IPS-20b (cell line): ENCODE measurements at regions not wholly inside any gene's neighbourhood (a gene's known extent, or its start where the extent isn't known, plus 50 kb on each side); places are given as distances from the start of the nearest gene placed in this dataset.
"Not testable (repeated sequence)": the region's sequence is repeated elsewhere in the genome, so short reads cannot be mapped to it uniquely, and the experiment has no call there.

Experiments used
- H3K27ac ChIP-seq: one replicate; pipeline ENCODE4 v1.5.1; 2013; ENCODE audit warnings: low read length
- H3K27me3 ChIP-seq: 2 replicates; pipeline ENCODE4 v1.6.1; 2013; ENCODE audit warnings: mild to moderate bottlenecking, low read length, inconsistent platforms; ENCODE audit not compliant: insufficient read depth
- H3K36me3 ChIP-seq: 2 replicates; pipeline ENCODE4 v1.6.1; 2013; ENCODE audit warnings: low read depth, mild to moderate bottlenecking, inconsistent platforms, low read length, moderate library complexity; ENCODE audit not compliant: insufficient read depth
- H3K4me1 ChIP-seq: 2 replicates; pipeline ENCODE4 v1.6.1; 2013; ENCODE audit warnings: mild to moderate bottlenecking, control low read depth, inconsistent platforms, low read length, moderate library complexity; ENCODE audit not compliant: insufficient read depth
- H3K4me3 ChIP-seq: 2 replicates; pipeline ENCODE4 v1.5.1; 2013; ENCODE audit warnings: mild to moderate bottlenecking, low read length, inconsistent platforms
- H3K9ac ChIP-seq: 2 replicates; pipeline ENCODE4 v1.6.1; 2013; ENCODE audit warnings: low read depth, mild to moderate bottlenecking, inconsistent platforms, low read length, moderate library complexity
- H3K9me3 ChIP-seq: 2 replicates; pipeline ENCODE4 v1.6.1; 2013; ENCODE audit warnings: mild to moderate bottlenecking, low read depth, low read length, inconsistent platforms; ENCODE audit not compliant: insufficient read depth

DNA sequence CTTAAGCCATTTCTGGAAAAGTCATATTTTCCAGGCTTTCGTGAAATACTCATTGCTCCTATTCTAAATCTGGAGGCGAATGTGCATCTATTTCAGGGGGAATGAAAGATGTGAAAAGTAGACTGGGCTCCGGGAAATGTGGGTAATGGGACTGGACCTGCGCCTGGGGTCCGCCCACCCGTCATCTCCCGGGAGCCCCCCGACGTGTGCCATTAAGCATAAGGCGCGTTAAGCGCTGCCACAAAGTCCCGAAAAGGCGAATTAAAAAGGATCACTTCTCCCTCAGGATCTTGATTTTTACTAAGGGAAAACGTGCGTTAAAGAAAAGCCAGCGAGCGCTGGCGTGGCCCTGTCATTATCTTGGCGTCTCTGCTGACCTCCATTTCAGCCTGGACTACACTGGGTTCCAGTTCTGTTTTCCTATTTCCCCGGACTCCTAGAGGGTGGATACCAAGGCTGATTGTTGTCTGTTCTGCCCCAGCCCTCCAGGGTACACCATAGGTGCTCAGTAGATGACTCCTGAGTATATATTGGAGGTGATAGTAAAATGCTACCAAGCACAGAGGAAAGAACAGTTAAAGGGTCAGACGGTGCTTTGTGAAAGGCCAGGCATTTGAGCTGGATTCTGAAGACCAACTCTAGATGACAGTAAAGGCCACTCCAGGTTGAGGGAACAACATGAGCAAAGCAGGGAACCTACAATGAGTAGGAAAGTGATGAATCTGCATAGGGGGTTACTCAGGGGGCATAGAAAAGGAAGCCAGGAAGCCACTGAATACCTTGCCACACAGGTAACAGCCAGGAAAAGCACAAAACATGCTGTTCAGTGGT is 89.2 kb upstream of the ARID1B start:
- peaks cover 7% of the 10 kb centered on the region; the same call in 1 of the 2 replicates for H3K27me3 ChIP-seq
- no peaks in the 10 kb centered on the region for H3K36me3 ChIP-seq
- no peaks in the 10 kb centered on the region for H3K9me3 ChIP-seq
- peaks cover 10% of the 10 kb centered on the region; the same call in 1 of the 2 replicates for H3K4me1 ChIP-seq
- H3K27ac ChIP-seq = no peak overlapping the region
- peak overlapping the region; percentile 90 for H3K4me3 ChIP-seq
- H3K9ac ChIP-seq = peak overlapping the region; percentile 68; the same call in 1 of the 2 replicates

DNA sequence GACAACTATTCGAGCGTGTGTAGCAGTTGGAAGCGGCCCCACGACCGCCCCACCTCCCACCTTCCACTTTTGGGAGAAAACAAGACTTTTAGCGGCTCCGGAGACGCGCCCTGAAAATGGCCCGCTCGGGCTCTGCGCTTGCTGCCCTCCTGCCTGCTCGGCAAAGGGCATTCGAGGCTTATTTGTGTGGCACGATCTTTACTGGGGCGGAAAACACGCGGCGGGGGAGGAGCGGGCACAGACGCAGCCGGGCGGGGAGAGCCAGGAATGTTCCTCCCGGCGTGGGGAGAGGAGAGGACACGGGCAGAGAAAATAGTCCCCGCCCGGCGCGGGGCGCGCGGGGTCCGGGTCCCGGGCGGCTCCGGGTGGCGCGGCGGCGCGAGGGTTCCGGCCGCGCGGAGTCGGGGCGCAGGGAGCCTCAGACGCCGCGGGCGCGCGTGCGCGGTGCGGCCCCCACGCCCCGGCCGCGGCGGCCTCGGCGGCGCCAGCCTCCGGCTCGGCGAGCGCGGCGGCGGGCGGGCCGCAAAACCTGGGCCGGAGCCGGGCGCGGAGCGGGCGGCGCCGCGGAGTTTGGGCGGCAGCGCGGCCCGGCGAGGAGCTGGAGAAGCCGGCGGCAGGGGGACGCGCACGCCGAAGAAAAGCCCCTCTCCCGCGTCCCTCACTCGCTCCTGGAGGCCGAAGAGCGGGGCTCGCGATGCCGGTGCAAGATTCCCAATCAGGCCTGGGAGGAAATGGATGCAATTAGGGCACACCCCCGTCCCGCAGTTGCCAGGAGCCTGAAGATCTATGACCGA is 90.0 kb upstream of the ARID1B start:
- peak overlapping the region; percentile 3 for H3K27ac ChIP-seq
- peaks cover 7% of the 10 kb centered on the region; the same call in 1 of the 2 replicates for H3K27me3 ChIP-seq
- peak overlapping the region; percentile 91 for H3K9ac ChIP-seq
- H3K4me3 ChIP-seq = peak overlapping the region; percentile 90
- no peaks in the 10 kb centered on the region for H3K9me3 ChIP-seq
- H3K36me3 ChIP-seq = no peaks in the 10 kb centered on the region
- peaks cover 10% of the 10 kb centered on the region; the same call in 1 of the 2 replicates for H3K4me1 ChIP-seq

GRCh38 chr6:156686301-156686994 is 90.7 kb upstream of the ARID1B start:
- Histone ChIP-seq H3K36me3 (no peaks in the 10 kb centered on the region), H3K27ac (peak overlapping the region; percentile 3), H3K4me3 (peak overlapping the region; percentile 72), H3K4me1 (peaks cover 10% of the 10 kb centered on the region; the same call in 1 of the 2 replicates), H3K9ac (peak overlapping the region; percentile 91), H3K9me3 (no peaks in the 10 kb centered on the region), H3K27me3 (peaks cover 7% of the 10 kb centered on the region; the same call in 1 of the 2 replicates)

GRCh38 chr6:156685823-156686222 is 91.4 kb upstream of the ARID1B start:
- no peak overlapping the region for H3K27ac ChIP-seq
- H3K4me3 ChIP-seq = peak overlapping the region; percentile 72

DNA sequence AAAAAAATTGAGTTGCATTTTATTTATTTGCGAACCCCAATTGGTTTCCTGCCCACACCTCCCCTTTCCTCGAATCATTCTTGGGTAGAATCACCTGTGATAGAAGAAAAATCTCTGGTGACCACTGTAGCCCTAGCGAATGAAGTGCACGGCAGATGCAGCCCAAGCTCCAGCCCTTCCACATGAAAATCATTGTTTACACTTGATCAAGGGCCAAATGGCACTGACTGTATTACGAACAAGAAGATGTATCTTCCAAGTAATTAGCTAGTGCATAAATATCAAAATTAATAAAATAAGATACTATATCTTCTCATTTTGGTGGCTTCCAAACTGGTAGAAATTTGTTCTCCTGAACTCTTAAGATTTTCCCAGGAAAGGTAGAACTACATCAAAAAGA is 93.4 kb upstream of the ARID1B start:
- H3K27me3 ChIP-seq = peaks cover 7% of the 10 kb centered on the region; the same call in 1 of the 2 replicates
- no peak overlapping the region for H3K27ac ChIP-seq
- H3K4me3 ChIP-seq = no peak overlapping the region
- no peak overlapping the region for H3K9ac ChIP-seq
- H3K4me1 ChIP-seq = peaks cover 10% of the 10 kb centered on the region; the same call in 1 of the 2 replicates
- no peaks in the 10 kb centered on the region for H3K9me3 ChIP-seq
- H3K36me3 ChIP-seq = no peaks in the 10 kb centered on the region

More at GRCh38 chr6:156685823-156686222, 91.4 kb upstream of the ARID1B start:
- Histone ChIP-seq H3K9ac (peak overlapping the region; percentile 91; the same call in 1 of the 2 replicates), H3K27me3 (peaks cover 7% of the 10 kb centered on the region; the same call in 1 of the 2 replicates), H3K36me3 (no peaks in the 10 kb centered on the region), H3K4me1 (peaks cover 10% of the 10 kb centered on the region; the same call in 1 of the 2 replicates), H3K9me3 (no peaks in the 10 kb centered on the region)

DNA sequence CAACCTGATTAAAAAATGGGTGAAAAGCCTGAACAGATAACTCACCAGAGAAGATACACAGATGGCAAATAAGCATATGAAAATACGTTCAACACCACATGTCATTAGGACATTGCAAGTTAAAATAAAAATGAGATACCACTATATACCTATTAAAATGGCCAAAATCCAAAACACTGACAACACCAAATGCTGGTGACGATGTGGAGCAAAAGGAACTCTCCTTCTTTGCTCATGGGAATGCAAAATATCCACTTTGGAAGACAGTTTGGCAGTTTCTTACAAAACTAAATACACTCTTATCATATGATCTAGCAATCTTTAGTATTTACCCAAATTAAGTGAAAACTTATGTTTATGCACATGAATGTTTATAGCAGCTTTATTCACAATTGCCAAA is 100.5 kb upstream of the ARID1B start:
- Histone ChIP-seq H3K27ac (no peak overlapping the region), H3K4me3 (no peak overlapping the region), H3K36me3 (no peaks in the 10 kb centered on the region)

GRCh38 chr6:156674197-156674596 is 103.0 kb upstream of the ARID1B start:
- Histone ChIP-seq H3K27ac (no peak overlapping the region), H3K9ac (no peak overlapping the region), H3K4me1 (no peaks in the 10 kb centered on the region)

More for the DNA sequence above, 100.5 kb upstream of the ARID1B start:
- Histone ChIP-seq H3K9ac (no peak overlapping the region), H3K27me3 (no peaks in the 10 kb centered on the region), H3K9me3 (peaks cover 13% of the 10 kb centered on the region), H3K4me1 (no peaks in the 10 kb centered on the region)

DNA sequence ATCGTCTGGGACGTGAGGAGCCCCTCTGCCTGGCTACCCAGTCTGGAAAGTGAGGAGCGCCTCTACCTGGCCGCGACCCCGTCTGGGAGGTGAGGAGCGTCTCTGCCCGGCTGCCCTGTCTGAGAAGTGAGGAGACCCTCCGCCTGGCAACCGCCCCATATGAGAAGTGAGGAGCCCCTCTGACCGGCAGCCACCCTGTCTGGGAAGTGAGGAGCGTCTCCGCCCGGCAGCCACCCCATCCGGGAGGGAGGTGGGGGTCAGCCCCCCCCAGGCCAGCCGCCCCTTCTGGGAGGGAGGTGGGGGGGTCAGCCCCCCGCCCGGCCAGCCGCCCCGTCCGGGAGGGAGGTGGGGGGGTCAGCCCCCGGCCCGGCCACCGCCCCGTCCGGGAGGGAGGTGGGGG is 107.1 kb upstream of the ARID1B start:
- H3K36me3 ChIP-seq, H3K27ac ChIP-seq, H3K9ac ChIP-seq, H3K27me3 ChIP-seq, H3K4me3 ChIP-seq, H3K4me1 ChIP-seq, H3K9me3 ChIP-seq: not testable (repeated sequence)

More at GRCh38 chr6:156674197-156674596, 103.0 kb upstream of the ARID1B start:
- H3K9me3 ChIP-seq = peaks cover 13% of the 10 kb centered on the region
- H3K4me3 ChIP-seq = no peak overlapping the region
- H3K36me3 ChIP-seq = no peaks in the 10 kb centered on the region
- H3K27me3 ChIP-seq = no peaks in the 10 kb centered on the region

- Histone ChIP-seq H3K9me3 (no peaks in the 10 kb centered on the region), H3K27ac (no peak overlapping the region), H3K9ac (no peak overlapping the region), H3K36me3 (no peaks in the 10 kb centered on the region), H3K4me3 (no peak overlapping the region), H3K27me3 (no peaks in the 10 kb centered on the region), H3K4me1 (peaks cover 15% of the 10 kb centered on the region; the same call in 1 of the 2 replicates)
Measured at GRCh38 chr6:156662025-156662445, 115.1 kb upstream of the ARID1B start.

- no peak overlapping the region for H3K9ac ChIP-seq
- H3K27me3 ChIP-seq = no peaks in the 10 kb centered on the region
- no peaks in the 10 kb centered on the region for H3K9me3 ChIP-seq
- no peaks in the 10 kb centered on the region for H3K36me3 ChIP-seq
- peaks cover 22% of the 10 kb centered on the region for H3K4me1 ChIP-seq
- no peak overlapping the region for H3K27ac ChIP-seq
- no peak overlapping the region for H3K4me3 ChIP-seq
Measured at GRCh38 chr6:156660389-156660788, 116.8 kb upstream of the ARID1B start.

DNA sequence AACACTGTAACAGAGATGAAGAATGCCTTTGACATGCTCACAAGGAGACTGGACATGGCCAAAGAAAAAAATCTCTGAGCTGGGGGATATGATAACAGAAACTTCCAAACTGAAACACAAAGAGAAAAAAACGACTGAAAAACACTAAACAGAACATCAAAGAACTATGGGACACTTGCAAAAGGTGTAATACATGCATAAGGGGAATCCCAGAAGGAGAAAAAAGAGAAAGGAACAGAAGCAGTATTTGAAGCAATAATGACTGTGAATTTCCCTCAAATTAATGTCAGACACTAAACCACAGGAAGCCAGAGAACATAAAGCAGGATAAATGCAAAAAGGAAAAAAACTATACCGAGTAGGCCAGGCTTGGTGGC is 117.4 kb upstream of the ARID1B start:
- Histone ChIP-seq H3K9ac (no peak overlapping the region), H3K27me3 (no peaks in the 10 kb centered on the region), H3K9me3 (no peaks in the 10 kb centered on the region), H3K36me3 (no peaks in the 10 kb centered on the region), H3K4me3 (no peak overlapping the region), H3K4me1 (peaks cover 28% of the 10 kb centered on the region), H3K27ac (no peak overlapping the region)
